T-helper 1 cell treated with Interleukin-12 subunit alpha and Interleukin-12 subunit beta and Interleukin-4 antibody, amounts not matched to agents 30 μg/mL and 1 μg/mL, for 36 hours (primary cell): ENCODE measurements at regions not wholly inside any gene's neighbourhood (a gene's known extent, or its start where the extent isn't known, plus 50 kb on each side); places are given as distances from the start of the nearest gene placed in this dataset.

Experiments
- H3K27ac Mint-ChIP-seq: one replicate; pipeline ENCODE4 v1.8.0; 2021; ENCODE audit warnings: mild to moderate bottlenecking, mixed read lengths
- H3K27me3 Mint-ChIP-seq: one replicate; pipeline ENCODE4 v1.8.0; 2021; ENCODE audit warnings: low read depth, mixed read lengths
- H3K36me3 Mint-ChIP-seq: one replicate; pipeline ENCODE4 v1.8.0; 2021; ENCODE audit warnings: low read depth, mixed read lengths
- H3K4me1 Mint-ChIP-seq: one replicate; pipeline ENCODE4 v1.8.0; 2021; ENCODE audit warnings: low read depth, mixed read lengths
- H3K4me3 Mint-ChIP-seq: one replicate; pipeline ENCODE4 v1.8.0; 2021; ENCODE audit warnings: mild to moderate bottlenecking, moderate library complexity, mixed read lengths
- H3K9me3 Mint-ChIP-seq: one replicate; pipeline ENCODE4 v1.8.0; 2021; ENCODE audit warnings: mixed read lengths

- Mint-ChIP-seq H3K36me3 (no peaks in the 10 kb centered on the region), H3K9me3 (no peaks in the 10 kb centered on the region), H3K27me3 (peaks cover 28% of the 10 kb centered on the region), H3K27ac (no peak overlapping the region), H3K4me1 (no peaks in the 10 kb centered on the region), H3K4me3 (no peak overlapping the region)
Measured at GRCh38 chr10:118537623-118538022, 57.8 kb downstream of the PRLHR start.

- H3K9me3 Mint-ChIP-seq = no peaks in the 10 kb centered on the region
- H3K27ac Mint-ChIP-seq = no peak overlapping the region
- no peak overlapping the region for H3K4me3 Mint-ChIP-seq
- peaks cover 27% of the 10 kb centered on the region for H3K27me3 Mint-ChIP-seq
- peaks cover 8% of the 10 kb centered on the region for H3K4me1 Mint-ChIP-seq
- H3K36me3 Mint-ChIP-seq = no peaks in the 10 kb centered on the region
Measured at GRCh38 chr10:118534136-118534535, 61.3 kb downstream of the PRLHR start.

- Mint-ChIP-seq H3K36me3 (no peaks in the 10 kb centered on the region), H3K27me3 (peaks cover 5% of the 10 kb centered on the region), H3K4me3 (no peak overlapping the region), H3K4me1 (peaks cover 8% of the 10 kb centered on the region), H3K27ac (no peak overlapping the region), H3K9me3 (no peaks in the 10 kb centered on the region)
Measured at GRCh38 chr10:118531105-118531852, 64.2 kb downstream of the PRLHR start.

GRCh38 chr10:118528426-118528825 lies 67.0 kb downstream of the PRLHR start:
- H3K27ac Mint-ChIP-seq = no peak overlapping the region
- H3K9me3 Mint-ChIP-seq = no peaks in the 10 kb centered on the region

GRCh38 chr10:118523775-118524174 lies 71.7 kb downstream of the PRLHR start:
- Mint-ChIP-seq H3K36me3 (peaks cover 2% of the 10 kb centered on the region), H3K4me1 (peaks cover 19% of the 10 kb centered on the region), H3K4me3 (no peak overlapping the region), H3K27me3 (peaks cover 10% of the 10 kb centered on the region), H3K27ac (no peak overlapping the region), H3K9me3 (peaks cover 6% of the 10 kb centered on the region)

More at GRCh38 chr10:118528426-118528825, 67.0 kb downstream of the PRLHR start:
- Mint-ChIP-seq H3K36me3 (no peaks in the 10 kb centered on the region), H3K4me3 (no peak overlapping the region), H3K4me1 (peaks cover 8% of the 10 kb centered on the region), H3K27me3 (peaks cover 9% of the 10 kb centered on the region)

GRCh38 chr10:118522791-118523498 lies 72.5 kb downstream of the PRLHR start:
- peaks cover 19% of the 10 kb centered on the region for H3K4me1 Mint-ChIP-seq
- peaks cover 2% of the 10 kb centered on the region for H3K36me3 Mint-ChIP-seq
- H3K27me3 Mint-ChIP-seq = peaks cover 13% of the 10 kb centered on the region
- H3K27ac Mint-ChIP-seq = peak overlapping the region; percentile 53
- peaks cover 6% of the 10 kb centered on the region for H3K9me3 Mint-ChIP-seq
- H3K4me3 Mint-ChIP-seq = no peak overlapping the region

- peaks cover 19% of the 10 kb centered on the region for H3K4me1 Mint-ChIP-seq
- peak overlapping the region; percentile 30 for H3K4me3 Mint-ChIP-seq
- H3K9me3 Mint-ChIP-seq = peaks cover 9% of the 10 kb centered on the region
- H3K36me3 Mint-ChIP-seq = peaks cover 2% of the 10 kb centered on the region
- H3K27ac Mint-ChIP-seq = peak overlapping the region; percentile 67
- H3K27me3 Mint-ChIP-seq = peaks cover 17% of the 10 kb centered on the region
Measured at GRCh38 chr10:118521415-118522117, 73.9 kb downstream of the PRLHR start.

- H3K9me3 Mint-ChIP-seq = peaks cover 9% of the 10 kb centered on the region
- peaks cover 13% of the 10 kb centered on the region for H3K27me3 Mint-ChIP-seq
- H3K27ac Mint-ChIP-seq = no peak overlapping the region
- H3K36me3 Mint-ChIP-seq = peaks cover 2% of the 10 kb centered on the region
- H3K4me3 Mint-ChIP-seq = no peak overlapping the region
- peaks cover 19% of the 10 kb centered on the region for H3K4me1 Mint-ChIP-seq
Measured at GRCh38 chr10:118520116-118520742, 75.2 kb downstream of the PRLHR start.

GRCh38 chr10:118518095-118518494 lies 77.4 kb downstream of the PRLHR start:
- Mint-ChIP-seq H3K27ac (no peak overlapping the region), H3K4me1 (peaks cover 19% of the 10 kb centered on the region), H3K36me3 (peaks cover 2% of the 10 kb centered on the region), H3K4me3 (no peak overlapping the region), H3K9me3 (peaks cover 9% of the 10 kb centered on the region), H3K27me3 (peaks cover 13% of the 10 kb centered on the region)

GRCh38 chr10:118516716-118517115 lies 78.7 kb downstream of the PRLHR start:
- peaks cover 3% of the 10 kb centered on the region for H3K9me3 Mint-ChIP-seq
- peaks cover 10% of the 10 kb centered on the region for H3K4me1 Mint-ChIP-seq
- no peak overlapping the region for H3K27ac Mint-ChIP-seq
- peaks cover 7% of the 10 kb centered on the region for H3K27me3 Mint-ChIP-seq
- no peak overlapping the region for H3K4me3 Mint-ChIP-seq
- no peaks in the 10 kb centered on the region for H3K36me3 Mint-ChIP-seq

- no peaks in the 10 kb centered on the region for H3K4me1 Mint-ChIP-seq
- H3K36me3 Mint-ChIP-seq = no peaks in the 10 kb centered on the region
- peaks cover 6% of the 10 kb centered on the region for H3K27me3 Mint-ChIP-seq
- no peak overlapping the region for H3K27ac Mint-ChIP-seq
- peaks cover 3% of the 10 kb centered on the region for H3K9me3 Mint-ChIP-seq
- no peak overlapping the region for H3K4me3 Mint-ChIP-seq
Measured at GRCh38 chr10:118513174-118513573, 82.3 kb downstream of the PRLHR start.

- H3K27me3 Mint-ChIP-seq = peaks cover 3% of the 10 kb centered on the region
- no peak overlapping the region for H3K4me3 Mint-ChIP-seq
- H3K4me1 Mint-ChIP-seq = no peaks in the 10 kb centered on the region
- H3K9me3 Mint-ChIP-seq = no peaks in the 10 kb centered on the region
- H3K27ac Mint-ChIP-seq = no peak overlapping the region
- H3K36me3 Mint-ChIP-seq = no peaks in the 10 kb centered on the region
Measured at GRCh38 chr10:118511711-118512110, 83.7 kb downstream of the PRLHR start.

GRCh38 chr10:118508863-118509262 lies 86.6 kb downstream of the PRLHR start:
- no peak overlapping the region for H3K4me3 Mint-ChIP-seq
- H3K27me3 Mint-ChIP-seq = peaks cover 5% of the 10 kb centered on the region
- no peaks in the 10 kb centered on the region for H3K36me3 Mint-ChIP-seq
- H3K4me1 Mint-ChIP-seq = no peaks in the 10 kb centered on the region
- H3K27ac Mint-ChIP-seq = no peak overlapping the region
- H3K9me3 Mint-ChIP-seq = no peaks in the 10 kb centered on the region

- H3K9me3 Mint-ChIP-seq = no peaks in the 10 kb centered on the region
- H3K4me3 Mint-ChIP-seq = no peak overlapping the region
- H3K27ac Mint-ChIP-seq = no peak overlapping the region
- peaks cover 7% of the 10 kb centered on the region for H3K27me3 Mint-ChIP-seq
- H3K4me1 Mint-ChIP-seq = no peaks in the 10 kb centered on the region
- no peaks in the 10 kb centered on the region for H3K36me3 Mint-ChIP-seq
Measured at GRCh38 chr10:118508355-118508754, 87.1 kb downstream of the PRLHR start.
